ENCODE measurements at regions not wholly inside any gene's neighbourhood (a gene's known extent, or its start where the extent isn't known, plus 50 kb on each side); places are given as distances from the start of the nearest gene placed in this dataset.

GRCh38 chr10:62543571-62544355 is 169.6 kb downstream of the ZNF365 start:
- H3K79me2 ChIP-seq (ENCODE audit: control insufficient read depth, insufficient read depth, low read length), result no peaks in the 10 kb centered on the region
- no peaks in the 10 kb centered on the region for H3K36me3 ChIP-seq (ENCODE audit: control insufficient read depth in 2 of 2, extremely low read depth in 1 of 2, insufficient read depth in 2 of 2, low read length in 2 of 2)
- DNase-seq (ENCODE audit: low read depth, low spot score) (no peak), FAIRE-seq (no peak)
- H4K20me1 ChIP-seq (replicated peaks; ENCODE audit: control insufficient read depth, extremely low read depth, insufficient read depth, low read length), result no peaks in the 10 kb centered on the region
- H3K27me3 ChIP-seq (ENCODE audit: control insufficient read depth in 2 of 2, insufficient read depth in 2 of 2, low read length in 2 of 2), result no peaks in the 10 kb centered on the region
- no TSS peak for BruUV-seq (replicated peaks)
- TF ChIP-seq MYC (IDR thresholded peaks at IDR 0.05; ENCODE audit: low read depth, low read length) (no peak), FOS (IDR thresholded peaks at IDR 0.05; ENCODE audit: borderline replicate concordance, insufficient read depth, low read length) (no peak), EZH2 (IDR thresholded peaks at IDR 0.05; ENCODE audit: borderline replicate concordance, low read depth, low read length, severe bottlenecking) (no peak), POLR2AphosphoS5 (IDR thresholded peaks at IDR 0.05; ENCODE audit: insufficient read depth, low read depth, low read length) (no peak), POLR2A (IDR thresholded peaks at IDR 0.05; ENCODE audit: low read depth, low read length) (no peak), CTCF (IDR thresholded peaks at IDR 0.05; ENCODE audit: extremely low read depth in 1 of 2, insufficient read depth in 1 of 2, low read depth in 1 of 2, low read length in 2 of 2) (no peak), GATA2 (IDR thresholded peaks at IDR 0.05; ENCODE audit: insufficient read depth, insufficient read length, low read depth, low read length) (no peak), MAX (IDR thresholded peaks at IDR 0.05; ENCODE audit: insufficient read depth, insufficient read length) (no peak), JUN (IDR thresholded peaks at IDR 0.05; ENCODE audit: borderline replicate concordance, insufficient read depth, insufficient read length, low read depth) (no peak)
- H3K4me1 ChIP-seq (ENCODE audit: control insufficient read depth, extremely low read depth, insufficient read depth, low read length), result no peaks in the 10 kb centered on the region
- no peak overlapping the region for H3K4me3 ChIP-seq (replicated peaks in 1 of 3; ENCODE audit: insufficient read depth in 1 of 3, low read depth in 1 of 3, low read length in 3 of 3)
- no peaks in the 10 kb centered on the region for H3K9me1 ChIP-seq (replicated peaks; ENCODE audit: control insufficient read depth, extremely low read depth, insufficient read depth, low read length)
- POLR2A ChIA-PET, result no interaction called here
- H3K27ac ChIP-seq (ENCODE audit: insufficient read depth, low read depth, low read length), result no peak overlapping the region
- intact Hi-C loops (cut with micrococcal nuclease), result no loop called here
- no peak overlapping the region for H3K9ac ChIP-seq (replicated peaks; ENCODE audit: extremely low read depth, insufficient read depth, low read length)
- H3K4me2 ChIP-seq (ENCODE audit: insufficient read depth, low read length), result no peak overlapping the region
- CTCF ChIA-PET, result interaction anchor here (0.6 kb wide), 1 partner anchor 615 kb away, joined by 4 read pairs; no protein-coding TSS in a partner anchor
- H2AFZ ChIP-seq (ENCODE audit: low read depth, low read length), result no peak overlapping the region
- no peaks in the 10 kb centered on the region for H3K9me3 ChIP-seq (replicated peaks; ENCODE audit: control insufficient read depth, insufficient read depth, low read length)
- dilution Hi-C loops (cut with MboI; ENCODE audit: extremely low pct_ligation_motif_present, low sequenced_read_pairs), result no loop called here
